ENCODE measurements at regions not wholly inside any gene's neighbourhood (a gene's known extent, or its start where the extent isn't known, plus 50 kb on each side); places are given as distances from the start of the nearest gene placed in this dataset.

GRCh38 chr4:25536564-25537320 lies 118.9 kb upstream of the SLC34A2 start:
- Histone ChIP-seq H3K9ac (ENCODE audit: insufficient read length, low read depth) (no peak overlapping the region), H3K27me3 (ENCODE audit: insufficient read depth, insufficient read length) (no peaks in the 10 kb centered on the region), H3K4me3 (ENCODE audit: insufficient read length, low read depth) (no peak overlapping the region), H3K36me3 (ENCODE audit: insufficient read depth, insufficient read length, low read length) (no peaks in the 10 kb centered on the region), H3K4me1 (ENCODE audit: insufficient read depth, insufficient read length) (no peaks in the 10 kb centered on the region), H3K9me3 (ENCODE audit: insufficient read depth, low read length) (no peaks in the 10 kb centered on the region)
- no peak for TF ChIP-seq SUZ12 (IDR thresholded peaks at IDR 0.05; ENCODE audit: extremely low read depth, insufficient read depth, insufficient read length)
- no peak for TF ChIP-seq ZNF274 (IDR thresholded peaks at IDR 0.05; ENCODE audit: low read depth, low read length)
- no peak for TF ChIP-seq YY1 (IDR thresholded peaks at IDR 0.05; ENCODE audit: insufficient read depth, insufficient read length)
- no peak for DNase-seq (ENCODE audit: low read depth, low spot score)

- no peak for DNase-seq (ENCODE audit: low read depth, low spot score)
- no peaks in the 10 kb centered on the region for H3K4me1 ChIP-seq (ENCODE audit: insufficient read depth, insufficient read length)
- H3K27me3 ChIP-seq (ENCODE audit: insufficient read depth, insufficient read length) = no peaks in the 10 kb centered on the region
- no peaks in the 10 kb centered on the region for H3K9me3 ChIP-seq (ENCODE audit: insufficient read depth, low read length)
- no peaks in the 10 kb centered on the region for H3K36me3 ChIP-seq (ENCODE audit: insufficient read depth, insufficient read length, low read length)
- TF ChIP-seq YY1 (IDR thresholded peaks at IDR 0.05; ENCODE audit: insufficient read depth, insufficient read length) = no peak
- TF ChIP-seq ZNF274 (IDR thresholded peaks at IDR 0.05; ENCODE audit: low read depth, low read length) = no peak
- no peak for TF ChIP-seq SUZ12 (IDR thresholded peaks at IDR 0.05; ENCODE audit: extremely low read depth, insufficient read depth, insufficient read length)
- H3K4me3 ChIP-seq (ENCODE audit: insufficient read length, low read depth) = no peak overlapping the region
- H3K9ac ChIP-seq (ENCODE audit: insufficient read length, low read depth) = no peak overlapping the region
Measured at GRCh38 chr4:25538430-25538829, 117.2 kb upstream of the SLC34A2 start.

GRCh38 chr4:25539241-25539640 lies 116.4 kb upstream of the SLC34A2 start:
- no peak for TF ChIP-seq YY1 (IDR thresholded peaks at IDR 0.05; ENCODE audit: insufficient read depth, insufficient read length)
- TF ChIP-seq SUZ12 (IDR thresholded peaks at IDR 0.05; ENCODE audit: extremely low read depth, insufficient read depth, insufficient read length) = no peak
- TF ChIP-seq ZNF274 (IDR thresholded peaks at IDR 0.05; ENCODE audit: low read depth, low read length) = no peak
- no peak overlapping the region for H3K4me3 ChIP-seq (ENCODE audit: insufficient read length, low read depth)
- H3K9me3 ChIP-seq (ENCODE audit: insufficient read depth, low read length) = no peaks in the 10 kb centered on the region
- no peaks in the 10 kb centered on the region for H3K27me3 ChIP-seq (ENCODE audit: insufficient read depth, insufficient read length)
- DNase-seq (ENCODE audit: low read depth, low spot score) = no peak
- no peaks in the 10 kb centered on the region for H3K4me1 ChIP-seq (ENCODE audit: insufficient read depth, insufficient read length)
- H3K9ac ChIP-seq (ENCODE audit: insufficient read length, low read depth) = no peak overlapping the region
- H3K36me3 ChIP-seq (ENCODE audit: insufficient read depth, insufficient read length, low read length) = no peaks in the 10 kb centered on the region

- DNase-seq (ENCODE audit: low read depth, low spot score) = no peak
- no peaks in the 10 kb centered on the region for H3K36me3 ChIP-seq (ENCODE audit: insufficient read depth, insufficient read length, low read length)
Measured at GRCh38 chr4:25540734-25541133, 114.9 kb upstream of the SLC34A2 start.

DNA sequence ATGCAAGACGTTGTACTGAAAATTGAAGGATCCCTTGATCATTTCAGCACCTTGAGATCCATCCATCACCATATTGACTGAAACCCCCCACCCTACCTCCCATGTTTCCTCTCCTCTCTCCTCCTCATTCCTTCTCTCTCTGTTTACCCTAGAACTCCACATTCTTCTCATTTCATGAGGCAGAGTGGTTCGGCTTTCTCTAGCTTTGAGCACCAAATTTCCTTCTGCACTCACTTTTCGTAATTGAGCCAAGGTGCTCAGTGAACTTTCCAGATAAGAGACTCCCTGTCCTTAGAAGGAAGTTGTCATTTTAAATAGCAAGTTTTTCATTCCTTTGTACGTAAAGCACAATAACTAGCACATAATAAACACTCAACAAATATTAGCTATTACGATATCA lies 108.3 kb upstream of the SLC34A2 start:
- Histone ChIP-seq H3K27me3 (ENCODE audit: insufficient read depth, insufficient read length) (no peaks in the 10 kb centered on the region), H3K4me3 (ENCODE audit: insufficient read length, low read depth) (no peak overlapping the region), H3K4me1 (ENCODE audit: insufficient read depth, insufficient read length) (no peaks in the 10 kb centered on the region), H3K36me3 (ENCODE audit: insufficient read depth, insufficient read length, low read length) (no peaks in the 10 kb centered on the region), H3K9me3 (ENCODE audit: insufficient read depth, low read length) (no peaks in the 10 kb centered on the region), H3K9ac (ENCODE audit: insufficient read length, low read depth) (no peak overlapping the region)
- TF ChIP-seq ZNF274 (IDR thresholded peaks at IDR 0.05; ENCODE audit: low read depth, low read length) = no peak
- no peak for TF ChIP-seq YY1 (IDR thresholded peaks at IDR 0.05; ENCODE audit: insufficient read depth, insufficient read length)
- TF ChIP-seq SUZ12 (IDR thresholded peaks at IDR 0.05; ENCODE audit: extremely low read depth, insufficient read depth, insufficient read length) = no peak
- no peak for DNase-seq (ENCODE audit: low read depth, low spot score)

More at GRCh38 chr4:25540734-25541133, 114.9 kb upstream of the SLC34A2 start:
- TF ChIP-seq YY1 (IDR thresholded peaks at IDR 0.05; ENCODE audit: insufficient read depth, insufficient read length) (no peak), ZNF274 (IDR thresholded peaks at IDR 0.05; ENCODE audit: low read depth, low read length) (no peak), SUZ12 (IDR thresholded peaks at IDR 0.05; ENCODE audit: extremely low read depth, insufficient read depth, insufficient read length) (no peak)
- Histone ChIP-seq H3K4me3 (ENCODE audit: insufficient read length, low read depth) (no peak overlapping the region), H3K9me3 (ENCODE audit: insufficient read depth, low read length) (no peaks in the 10 kb centered on the region), H3K27me3 (ENCODE audit: insufficient read depth, insufficient read length) (no peaks in the 10 kb centered on the region), H3K9ac (ENCODE audit: insufficient read length, low read depth) (no peak overlapping the region), H3K4me1 (ENCODE audit: insufficient read depth, insufficient read length) (no peaks in the 10 kb centered on the region)

- Histone ChIP-seq H3K9ac (ENCODE audit: insufficient read length, low read depth) (no peak overlapping the region), H3K4me1 (ENCODE audit: insufficient read depth, insufficient read length) (no peaks in the 10 kb centered on the region), H3K4me3 (ENCODE audit: insufficient read length, low read depth) (no peak overlapping the region), H3K27me3 (ENCODE audit: insufficient read depth, insufficient read length) (no peaks in the 10 kb centered on the region), H3K36me3 (ENCODE audit: insufficient read depth, insufficient read length, low read length) (no peaks in the 10 kb centered on the region), H3K9me3 (ENCODE audit: insufficient read depth, low read length) (no peaks in the 10 kb centered on the region)
- no peak for TF ChIP-seq YY1 (IDR thresholded peaks at IDR 0.05; ENCODE audit: insufficient read depth, insufficient read length)
- TF ChIP-seq SUZ12 (IDR thresholded peaks at IDR 0.05; ENCODE audit: extremely low read depth, insufficient read depth, insufficient read length) = no peak
- no peak for TF ChIP-seq ZNF274 (IDR thresholded peaks at IDR 0.05; ENCODE audit: low read depth, low read length)
- DNase-seq (ENCODE audit: low read depth, low spot score) = no peak
Measured at GRCh38 chr4:25549413-25549812, 106.2 kb upstream of the SLC34A2 start.

- no peaks in the 10 kb centered on the region for H3K27me3 ChIP-seq (ENCODE audit: insufficient read depth, insufficient read length)
- no peaks in the 10 kb centered on the region for H3K4me1 ChIP-seq (ENCODE audit: insufficient read depth, insufficient read length)
- no peaks in the 10 kb centered on the region for H3K9me3 ChIP-seq (ENCODE audit: insufficient read depth, low read length)
- no peaks in the 10 kb centered on the region for H3K36me3 ChIP-seq (ENCODE audit: insufficient read depth, insufficient read length, low read length)
- no peak for TF ChIP-seq SUZ12 (IDR thresholded peaks at IDR 0.05; ENCODE audit: extremely low read depth, insufficient read depth, insufficient read length)
- no peak for TF ChIP-seq YY1 (IDR thresholded peaks at IDR 0.05; ENCODE audit: insufficient read depth, insufficient read length)
- TF ChIP-seq ZNF274 (IDR thresholded peaks at IDR 0.05; ENCODE audit: low read depth, low read length) = no peak
- no peak overlapping the region for H3K9ac ChIP-seq (ENCODE audit: insufficient read length, low read depth)
- no peak for DNase-seq (ENCODE audit: low read depth, low spot score)
- no peak overlapping the region for H3K4me3 ChIP-seq (ENCODE audit: insufficient read length, low read depth)
Measured at GRCh38 chr4:25550376-25551030, 105.1 kb upstream of the SLC34A2 start.
